ENCODE measurements at regions not wholly inside any gene's neighbourhood (a gene's known extent, or its start where the extent isn't known, plus 50 kb on each side); places are given as distances from the start of the nearest gene placed in this dataset.
A peak's percentile ranks its signal among the peaks of the same experiment; 100 is the strongest.

- WGBS, 2 experiments (ENCODE audit: insufficient coverage in 1 of 2, insufficient read length in 1 of 2): 90 to 92% methylated on average over 7 to 20 of the region's 22 CpGs
- Histone ChIP-seq H3K4me3 (ENCODE audit: low read length) (no peak overlapping the region), H3K27ac (ENCODE audit: low read depth, low read length) (no peak overlapping the region), H3K27me3 (ENCODE audit: control insufficient read depth, insufficient read depth, low read length, poor library complexity, severe bottlenecking) (no peaks in the 10 kb centered on the region), H3K36me3 (ENCODE audit: control insufficient read depth, insufficient read depth, low read length) (no peaks in the 10 kb centered on the region), H3K4me1 (ENCODE audit: control insufficient read depth, insufficient read depth, low read length) (peaks cover 10% of the 10 kb centered on the region), H3K9ac (ENCODE audit: extremely low read depth, low read length, poor library complexity, severe bottlenecking) (no peak overlapping the region), H3K9me3 (ENCODE audit: control insufficient read depth, low read length) (no peaks in the 10 kb centered on the region)
- no peaks in the 10 kb centered on the region for H3K36me3 Mint-ChIP-seq (ENCODE audit: low read depth)
- peak overlapping the region; percentile 37 for H3K4me3 Mint-ChIP-seq
- no peak for DNase-seq
- no peaks in the 10 kb centered on the region for H3K27me3 Mint-ChIP-seq (ENCODE audit: insufficient read depth)
- peak overlapping the region; percentile 77 for H3K27ac Mint-ChIP-seq
- TF ChIP-seq CTCF (conservative IDR thresholded peaks at IDR 0.05): no peak
- no peaks in the 10 kb centered on the region for H3K9me3 Mint-ChIP-seq
- peaks cover 23% of the 10 kb centered on the region for H3K4me1 Mint-ChIP-seq
Measured at GRCh38 chr11:15651033-15651432, 536.3 kb downstream of the INSC start.

GRCh38 chr11:15651816-15652215 is 537.1 kb downstream of the INSC start:
- no peak overlapping the region for H3K4me3 ChIP-seq (ENCODE audit: low read length)
- H3K4me1 ChIP-seq (ENCODE audit: control insufficient read depth, insufficient read depth, low read length): peaks cover 10% of the 10 kb centered on the region
- H3K27ac ChIP-seq (ENCODE audit: low read depth, low read length): no peak overlapping the region
- TF ChIP-seq CTCF (conservative IDR thresholded peaks at IDR 0.05): no peak
- H3K36me3 ChIP-seq (ENCODE audit: control insufficient read depth, insufficient read depth, low read length): no peaks in the 10 kb centered on the region
- no peaks in the 10 kb centered on the region for H3K36me3 Mint-ChIP-seq (ENCODE audit: low read depth)
- H3K27ac Mint-ChIP-seq: no peak overlapping the region
- no peaks in the 10 kb centered on the region for H3K27me3 Mint-ChIP-seq (ENCODE audit: insufficient read depth)
- no peak overlapping the region for H3K4me3 Mint-ChIP-seq
- no peak overlapping the region for H3K9ac ChIP-seq (ENCODE audit: extremely low read depth, low read length, poor library complexity, severe bottlenecking)
- no peaks in the 10 kb centered on the region for H3K9me3 Mint-ChIP-seq
- 75 to 77% methylated on average over 8 to 11 of the region's 11 CpGs for WGBS, 2 experiments (ENCODE audit: insufficient coverage in 1 of 2, insufficient read length in 1 of 2)
- no peaks in the 10 kb centered on the region for H3K9me3 ChIP-seq (ENCODE audit: control insufficient read depth, low read length)
- H3K27me3 ChIP-seq (ENCODE audit: control insufficient read depth, insufficient read depth, low read length, poor library complexity, severe bottlenecking): no peaks in the 10 kb centered on the region
- DNase-seq: no peak
- peaks cover 23% of the 10 kb centered on the region for H3K4me1 Mint-ChIP-seq

GRCh38 chr11:15653191-15653710 is 538.5 kb downstream of the INSC start:
- H3K4me1 ChIP-seq (ENCODE audit: control insufficient read depth, insufficient read depth, low read length): peaks cover 10% of the 10 kb centered on the region
- Mint-ChIP-seq H3K27me3 (ENCODE audit: insufficient read depth) (no peaks in the 10 kb centered on the region), H3K4me3 (no peak overlapping the region), H3K4me1 (peaks cover 23% of the 10 kb centered on the region), H3K36me3 (ENCODE audit: low read depth) (no peaks in the 10 kb centered on the region), H3K27ac (no peak overlapping the region), H3K9me3 (no peaks in the 10 kb centered on the region)
- 88 to 94% methylated on average over 1 to 4 of the region's 4 CpGs for WGBS, 2 experiments (ENCODE audit: insufficient coverage in 1 of 2, insufficient read length in 1 of 2)
- H3K27me3 ChIP-seq (ENCODE audit: control insufficient read depth, insufficient read depth, low read length, poor library complexity, severe bottlenecking): no peaks in the 10 kb centered on the region
- H3K9me3 ChIP-seq (ENCODE audit: control insufficient read depth, low read length): no peaks in the 10 kb centered on the region
- no peaks in the 10 kb centered on the region for H3K36me3 ChIP-seq (ENCODE audit: control insufficient read depth, insufficient read depth, low read length)
- DNase-seq: no peak
- no peak for TF ChIP-seq CTCF (conservative IDR thresholded peaks at IDR 0.05)
- no peak overlapping the region for H3K9ac ChIP-seq (ENCODE audit: extremely low read depth, low read length, poor library complexity, severe bottlenecking)
- no peak overlapping the region for H3K4me3 ChIP-seq (ENCODE audit: low read length)
- H3K27ac ChIP-seq (ENCODE audit: low read depth, low read length): no peak overlapping the region

Measured in endodermal cell (in vitro differentiated cells).